Left ventricle myocardium inferior (tissue), 1 donor: ENCODE measurements at regions not wholly inside any gene's neighbourhood (a gene's known extent, or its start where the extent isn't known, plus 50 kb on each side); places are given as distances from the start of the nearest gene placed in this dataset.

Source experiments
- DNase-seq: peaks from one replicate; pipeline ENCODE4 v3.0.0-alpha.2; 2020
- H3K27ac ChIP-seq: fragments of 200-600 bp; replicated peaks from 2 replicates; pipeline ENCODE4 v1.8.0; 2021
- H3K27me3 ChIP-seq: fragments of 200-600 bp; 2 replicates; pipeline ENCODE4 v1.8.0; 2021; ENCODE audit warnings: low read depth
- H3K36me3 ChIP-seq: fragments of 200-600 bp; 2 replicates; pipeline ENCODE4 v1.8.0; 2021
- H3K4me1 ChIP-seq: fragments of 200-600 bp; 2 replicates; pipeline ENCODE4 v1.8.0; 2021
- H3K4me3 ChIP-seq: fragments of 200-600 bp; 2 replicates; pipeline ENCODE4 v1.8.0; 2021; ENCODE audit warnings: mild to moderate bottlenecking, moderate library complexity
- H3K9me3 ChIP-seq: fragments of 200-600 bp; replicated peaks from 2 replicates; pipeline ENCODE4 v1.8.0; 2021
- CTCF ChIP-seq: fragments of 200-600 bp; IDR thresholded peaks from 2 replicates; pipeline ENCODE4 v1.8.0; 2021; ENCODE audit warnings: antibody characterized with exemption, mild to moderate bottlenecking, borderline replicate concordance
- intact Hi-C: fragments of 100-400 bp; cut with micrococcal nuclease; formaldehyde crosslinking; loops from one replicate; pipeline ENCODE4 v1.11.0; 2022
- donor health status: DM: no; HTN: yes; CAD: no; lungs with severe emphysema.

DNA sequence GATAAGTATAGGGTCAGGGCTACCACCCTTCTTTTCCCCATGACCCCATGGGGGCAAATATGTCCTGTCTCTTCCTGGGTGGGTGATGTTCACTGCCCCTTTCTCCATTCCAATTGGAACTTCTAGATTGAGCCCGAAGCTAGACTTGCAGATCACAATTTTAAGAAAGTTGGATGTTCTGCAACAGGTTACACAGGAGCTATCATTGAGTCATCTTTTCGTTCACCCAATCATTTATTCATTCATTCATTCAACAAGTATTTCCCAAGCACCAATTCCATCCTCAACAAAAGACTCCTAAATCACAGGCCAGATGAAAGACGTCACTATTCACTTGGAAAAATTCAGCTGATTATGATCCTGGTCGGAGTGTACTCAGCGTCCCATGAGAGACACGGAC is 71.0 kb upstream of the FOXP4 start:
- Histone ChIP-seq H3K36me3 (no peaks in the 10 kb centered on the region), H3K27ac (no peak overlapping the region), H3K4me1 (peaks cover 16% of the 10 kb centered on the region), H3K9me3 (no peaks in the 10 kb centered on the region), H3K4me3 (no peak overlapping the region), H3K27me3 (peaks cover 81% of the 10 kb centered on the region)
- intact Hi-C loops = no loop called here
- TF ChIP-seq CTCF = no peak
- DNase-seq = no peak

- Histone ChIP-seq H3K4me3 (no peak overlapping the region), H3K27ac (no peak overlapping the region), H3K9me3 (no peaks in the 10 kb centered on the region), H3K4me1 (peaks cover 9% of the 10 kb centered on the region), H3K36me3 (no peaks in the 10 kb centered on the region), H3K27me3 (peaks cover 76% of the 10 kb centered on the region)
- intact Hi-C loops = no loop called here
- no peak for DNase-seq
- TF ChIP-seq CTCF = no peak
These were observed 70.3 kb upstream of the FOXP4 start for GRCh38 chr6:41475737-41476357.

- no peak for DNase-seq
- Histone ChIP-seq H3K4me3 (no peak overlapping the region), H3K27me3 (peaks cover 75% of the 10 kb centered on the region), H3K4me1 (peaks cover 7% of the 10 kb centered on the region), H3K27ac (no peak overlapping the region), H3K36me3 (no peaks in the 10 kb centered on the region), H3K9me3 (no peaks in the 10 kb centered on the region)
- intact Hi-C loops = no loop called here
- TF ChIP-seq CTCF = no peak
These were observed 69.8 kb upstream of the FOXP4 start for GRCh38 chr6:41476401-41476800.

DNA sequence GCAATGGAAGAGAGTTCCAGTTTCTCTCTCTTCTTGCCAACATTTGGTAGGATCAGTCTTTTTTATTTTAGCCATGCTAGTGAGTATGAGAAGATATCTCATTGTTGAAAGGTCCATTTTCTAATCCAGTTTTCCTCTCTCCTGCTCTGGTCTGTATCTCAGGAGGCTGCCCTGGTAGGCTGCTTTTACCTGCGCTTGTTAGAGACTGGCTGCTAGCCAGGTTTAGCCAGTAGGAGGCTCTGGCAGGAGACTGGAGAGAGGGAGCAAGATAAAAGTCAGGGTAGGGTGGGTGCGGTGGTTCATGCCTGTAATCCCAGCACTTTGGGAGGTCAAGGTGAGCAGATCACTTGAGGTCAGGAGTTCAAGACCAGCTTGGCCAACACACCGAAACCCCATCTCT is 68.6 kb upstream of the FOXP4 start:
- no peak overlapping the region for H3K27ac ChIP-seq
- intact Hi-C loops = no loop called here
- H3K4me3 ChIP-seq = no peak overlapping the region
- TF ChIP-seq CTCF = no peak
- no peak for DNase-seq
- no peaks in the 10 kb centered on the region for H3K9me3 ChIP-seq
- peaks cover 1% of the 10 kb centered on the region for H3K4me1 ChIP-seq
- H3K36me3 ChIP-seq = no peaks in the 10 kb centered on the region
- H3K27me3 ChIP-seq = peaks cover 63% of the 10 kb centered on the region

DNA sequence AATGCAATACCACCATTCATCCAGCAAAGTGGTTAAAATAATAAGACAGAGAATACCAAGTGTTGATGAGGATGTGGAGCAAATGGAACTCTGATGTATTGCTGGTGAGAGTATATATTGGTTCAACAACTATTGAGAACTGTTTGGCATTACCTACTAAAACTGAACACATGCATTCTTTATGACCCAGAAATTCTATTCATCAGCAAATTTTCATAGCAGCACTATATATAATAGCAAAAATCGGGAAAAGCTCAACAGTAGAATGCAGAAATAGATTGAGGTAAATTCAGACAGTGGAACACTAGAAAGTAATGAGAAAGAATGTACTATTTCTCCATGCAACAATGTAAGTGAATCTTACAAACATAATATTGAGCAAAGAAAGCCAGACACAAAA is 62.2 kb upstream of the FOXP4 start:
- intact Hi-C loops = no loop called here
- no peak for DNase-seq
- no peak for TF ChIP-seq CTCF
- Histone ChIP-seq H3K27me3 (peaks cover 37% of the 10 kb centered on the region), H3K36me3 (no peaks in the 10 kb centered on the region), H3K27ac (no peak overlapping the region), H3K9me3 (no peaks in the 10 kb centered on the region), H3K4me1 (no peaks in the 10 kb centered on the region), H3K4me3 (no peak overlapping the region)
